HG03565 (cell line): ENCODE measurements at regions not wholly inside any gene's neighbourhood (a gene's known extent, or its start where the extent isn't known, plus 50 kb on each side); places are given as distances from the start of the nearest gene placed in this dataset.

Experiments used
- ATAC-seq: cut with Tn5 transposase; IDR thresholded peaks from one replicate; pipeline ENCODE4 v1.9.1; 2021; ENCODE audit warnings: mild to moderate bottlenecking, moderate library complexity; ENCODE audit not compliant: unreplicated experiment

- ATAC-seq: peak; percentile 93
Observed at GRCh38 chr13:110965038-110965754, 50.3 kb upstream of the ANKRD10 start.
